Vagina (tissue), 2 donors: ENCODE measurements at regions not wholly inside any gene's neighbourhood (a gene's known extent, or its start where the extent isn't known, plus 50 kb on each side); places are given as distances from the start of the nearest gene placed in this dataset.

Experiments
- DNase-seq, 2 donors: peaks; one replicate each; pipeline ENCODE4 v3.0.0-alpha.2; 2017; ENCODE audit errors: extremely low spot score in 2 of 2
- H3K27ac ChIP-seq: fragments of 200-600 bp; sonication (generic); one replicate; pipeline ENCODE4 v1.5.1; 2019
- H3K27me3 ChIP-seq: fragments of 200-600 bp; sonication (generic); one replicate; pipeline ENCODE4 v1.5.1; 2019
- H3K36me3 ChIP-seq, 2 donors: fragments of 200-600 bp; sonication (generic); one replicate each; pipeline ENCODE4 v1.5.1; 2017 to 2019
- H3K4me1 ChIP-seq: fragments of 200-600 bp; sonication (generic); one replicate; pipeline ENCODE4 v1.5.1; 2019
- H3K4me3 ChIP-seq, 2 donors: fragments of 200-600 bp; sonication (generic); 1 replicate in 1 of 2; 2 replicates in 1 of 2; pipeline ENCODE4 v1.5.1; 2016 to 2019
- H3K9me3 ChIP-seq: fragments of 200-600 bp; sonication (generic); one replicate; pipeline ENCODE4 v1.5.1; 2019
- POLR2A ChIP-seq, 2 donors: fragments of 450-650 bp; IDR thresholded peaks; one replicate each; pipeline ENCODE4 v1.6.1; 2017; ENCODE audit warnings: antibody characterized with exemption in 2 of 2, mild to moderate bottlenecking in 2 of 2, moderate library complexity in 2 of 2
- POLR2AphosphoS5 ChIP-seq, 2 donors: sonication (generic); formaldehyde crosslinking; IDR thresholded peaks; one replicate each; pipeline ENCODE4 v1.9.0; 2017; ENCODE audit warnings: antibody characterized with exemption in 2 of 2, mild to moderate bottlenecking in 2 of 2, low read depth in 1 of 2; ENCODE audit not compliant: insufficient read depth in 1 of 2
- intact Hi-C: fragments of 100-400 bp; cut with DNase I; formaldehyde crosslinking; loops from one replicate; pipeline ENCODE4 v1.15.1; 2023
- TF ChIP-seq, protein P1 (sequence below), 3 experiments: fragments of 450-650 bp in 2 of 3; fragments of 200-600 bp in 1 of 3; sonication (generic) in 1 of 3; IDR thresholded peaks; one replicate each; pipeline ENCODE4 v1.5.1; 2017 to 2019; ENCODE audit warnings: antibody characterized with exemption in 3 of 3, mild to moderate bottlenecking in 2 of 3, moderate library complexity in 2 of 3

DNA sequence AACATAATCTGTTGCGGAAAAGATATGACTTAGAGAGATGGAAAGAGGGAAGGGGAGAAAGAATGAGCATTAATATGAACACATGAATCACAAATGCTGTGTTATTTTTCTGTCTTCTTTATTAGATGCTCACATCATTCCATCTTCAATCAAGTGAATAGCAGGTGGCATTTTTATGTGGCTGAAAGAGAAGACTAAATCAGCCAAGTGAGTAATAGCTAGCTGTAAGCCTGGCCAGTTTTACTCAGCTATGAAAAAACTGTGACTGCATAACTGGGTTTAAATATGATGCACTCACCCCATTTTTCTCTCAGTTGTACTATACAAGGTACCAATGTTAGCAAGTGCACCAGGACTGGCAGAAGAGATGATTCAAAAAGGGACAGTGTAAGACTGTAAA is 571.1 kb downstream of the JRKL start:
- H3K27ac ChIP-seq, result no peak overlapping the region
- no peak for DNase-seq
- intact Hi-C loops, result no loop called here

DNA sequence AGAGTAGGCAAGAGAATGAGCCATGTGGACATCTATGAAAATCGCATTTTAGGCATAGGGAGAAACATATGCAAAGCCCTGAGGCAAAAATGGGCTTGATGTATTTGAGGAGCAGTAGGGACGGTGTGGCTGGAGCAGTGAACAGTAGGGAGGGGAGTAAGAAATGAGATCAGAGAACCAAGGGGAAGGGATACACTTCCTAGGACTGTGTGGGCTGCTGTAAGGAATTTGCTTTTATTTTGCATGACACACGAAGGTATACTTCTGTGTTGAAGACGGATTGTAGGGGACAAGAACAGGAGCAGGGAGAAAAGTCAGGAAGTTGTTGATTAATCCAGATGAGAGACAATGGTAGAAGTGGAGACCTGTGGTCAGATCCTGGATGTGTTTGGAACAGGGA is 572.1 kb downstream of the JRKL start:
- H3K4me1 ChIP-seq, result no peaks in the 10 kb centered on the region
- H3K9me3 ChIP-seq, result no peaks in the 10 kb centered on the region
- intact Hi-C loops, result no loop called here
- H3K4me3 ChIP-seq, result no peak overlapping the region
- no peak overlapping the region for H3K27ac ChIP-seq
- no peaks in the 10 kb centered on the region for H3K36me3 ChIP-seq
- TF ChIP-seq POLR2AphosphoS5 (IDR thresholded peaks at IDR 0.05; ENCODE audit: insufficient read depth in 1 of 2, low read depth in 1 of 2) (no peak), POLR2A (IDR thresholded peaks at IDR 0.05) (no peak)
- TF ChIP-seq, protein P1, sequence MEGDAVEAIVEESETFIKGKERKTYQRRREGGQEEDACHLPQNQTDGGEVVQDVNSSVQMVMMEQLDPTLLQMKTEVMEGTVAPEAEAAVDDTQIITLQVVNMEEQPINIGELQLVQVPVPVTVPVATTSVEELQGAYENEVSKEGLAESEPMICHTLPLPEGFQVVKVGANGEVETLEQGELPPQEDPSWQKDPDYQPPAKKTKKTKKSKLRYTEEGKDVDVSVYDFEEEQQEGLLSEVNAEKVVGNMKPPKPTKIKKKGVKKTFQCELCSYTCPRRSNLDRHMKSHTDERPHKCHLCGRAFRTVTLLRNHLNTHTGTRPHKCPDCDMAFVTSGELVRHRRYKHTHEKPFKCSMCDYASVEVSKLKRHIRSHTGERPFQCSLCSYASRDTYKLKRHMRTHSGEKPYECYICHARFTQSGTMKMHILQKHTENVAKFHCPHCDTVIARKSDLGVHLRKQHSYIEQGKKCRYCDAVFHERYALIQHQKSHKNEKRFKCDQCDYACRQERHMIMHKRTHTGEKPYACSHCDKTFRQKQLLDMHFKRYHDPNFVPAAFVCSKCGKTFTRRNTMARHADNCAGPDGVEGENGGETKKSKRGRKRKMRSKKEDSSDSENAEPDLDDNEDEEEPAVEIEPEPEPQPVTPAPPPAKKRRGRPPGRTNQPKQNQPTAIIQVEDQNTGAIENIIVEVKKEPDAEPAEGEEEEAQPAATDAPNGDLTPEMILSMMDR (IDR thresholded peaks at IDR 0.05), result no peak
- H3K27me3 ChIP-seq, result no peaks in the 10 kb centered on the region
- no peak for DNase-seq

More for the DNA sequence above, 571.1 kb downstream of the JRKL start:
- no peak overlapping the region for H3K4me3 ChIP-seq
- H3K36me3 ChIP-seq, result no peaks in the 10 kb centered on the region
- no peaks in the 10 kb centered on the region for H3K4me1 ChIP-seq
- H3K9me3 ChIP-seq, result no peaks in the 10 kb centered on the region
- H3K27me3 ChIP-seq, result no peaks in the 10 kb centered on the region
- TF ChIP-seq POLR2A (IDR thresholded peaks at IDR 0.05), result no peak
- TF ChIP-seq, protein P1 (IDR thresholded peaks at IDR 0.05), result no peak
- TF ChIP-seq POLR2AphosphoS5 (IDR thresholded peaks at IDR 0.05; ENCODE audit: insufficient read depth in 1 of 2, low read depth in 1 of 2), result no peak

DNA sequence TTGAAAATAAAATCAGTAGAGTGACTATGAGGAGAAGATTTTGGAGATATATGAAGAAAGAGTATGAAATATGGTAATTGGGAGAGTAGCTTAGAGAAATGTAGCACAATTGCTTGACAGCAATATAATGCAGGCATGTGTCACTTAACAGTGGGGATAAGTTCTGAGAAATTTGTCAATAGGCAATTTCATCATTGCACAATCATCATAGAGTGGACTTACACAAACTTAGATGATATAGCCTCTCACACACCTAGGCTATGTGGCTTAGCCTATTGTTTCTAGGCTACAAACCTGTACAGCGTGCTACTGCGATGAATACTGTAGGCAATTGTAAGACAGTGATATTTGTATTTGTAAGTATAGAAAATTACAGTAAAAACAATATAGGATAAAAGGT is 573.6 kb downstream of the JRKL start:
- H3K4me1 ChIP-seq, result no peaks in the 10 kb centered on the region
- no peak overlapping the region for H3K4me3 ChIP-seq
- H3K9me3 ChIP-seq, result no peaks in the 10 kb centered on the region
- no peak for DNase-seq
- no peaks in the 10 kb centered on the region for H3K36me3 ChIP-seq
- TF ChIP-seq POLR2AphosphoS5 (IDR thresholded peaks at IDR 0.05; ENCODE audit: insufficient read depth in 1 of 2, low read depth in 1 of 2) (no peak), POLR2A (IDR thresholded peaks at IDR 0.05) (no peak)
- TF ChIP-seq, protein P1 (IDR thresholded peaks at IDR 0.05), result no peak
- intact Hi-C loops, result no loop called here
- H3K27ac ChIP-seq, result no peak overlapping the region
- no peaks in the 10 kb centered on the region for H3K27me3 ChIP-seq

DNA sequence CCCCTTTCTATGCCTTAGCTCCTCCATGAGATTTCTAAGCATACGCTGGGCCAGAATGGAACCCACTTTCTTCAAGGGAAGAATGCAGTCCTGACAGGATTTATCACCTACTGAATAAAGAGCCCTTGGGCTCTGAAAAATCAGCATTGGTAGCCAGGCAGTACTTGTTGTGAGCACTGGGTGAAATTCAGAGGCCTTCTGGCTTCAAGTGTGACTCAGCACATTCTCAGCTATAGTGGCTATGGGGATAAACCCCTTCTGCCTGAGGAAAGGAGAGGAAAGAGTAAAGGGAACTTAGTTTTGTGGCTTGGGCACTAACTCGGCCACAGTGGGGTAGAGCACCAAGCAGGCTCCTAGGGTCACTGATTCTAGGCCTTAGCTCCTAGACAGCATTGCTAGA is 574.8 kb downstream of the JRKL start:
- intact Hi-C loops, result no loop called here
- Histone ChIP-seq H3K36me3 (no peaks in the 10 kb centered on the region), H3K9me3 (no peaks in the 10 kb centered on the region), H3K27ac (no peak overlapping the region), H3K27me3 (no peaks in the 10 kb centered on the region), H3K4me3 (no peak overlapping the region), H3K4me1 (no peaks in the 10 kb centered on the region)
- DNase-seq, result no peak
- TF ChIP-seq POLR2AphosphoS5 (IDR thresholded peaks at IDR 0.05; ENCODE audit: insufficient read depth in 1 of 2, low read depth in 1 of 2) (no peak), POLR2A (IDR thresholded peaks at IDR 0.05) (no peak)
- TF ChIP-seq, protein P1 (IDR thresholded peaks at IDR 0.05), result no peak

DNA sequence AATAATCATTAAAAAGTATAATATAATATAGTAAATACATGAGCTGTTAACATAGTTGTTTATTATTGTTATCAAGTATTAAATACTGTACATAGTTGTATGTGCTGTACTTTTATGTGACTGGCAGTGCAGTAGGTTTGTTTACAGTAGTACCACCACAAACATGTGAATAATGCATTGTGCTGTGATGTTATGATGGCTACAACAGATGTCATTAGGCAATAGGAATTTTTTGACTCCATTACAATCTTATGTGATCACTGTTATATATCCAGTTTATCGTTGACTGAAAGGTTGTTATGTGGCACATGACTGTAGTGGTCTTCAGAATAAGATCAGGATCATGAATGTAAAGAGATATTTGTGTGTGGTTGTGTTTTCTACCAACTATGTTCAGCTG is 577.8 kb downstream of the JRKL start:
- no peak overlapping the region for H3K4me3 ChIP-seq
- H3K36me3 ChIP-seq, result no peaks in the 10 kb centered on the region
- intact Hi-C loops, result no loop called here
- no peak for DNase-seq
- TF ChIP-seq POLR2A (IDR thresholded peaks at IDR 0.05), result no peak
- TF ChIP-seq, protein P1 (IDR thresholded peaks at IDR 0.05), result no peak
- TF ChIP-seq POLR2AphosphoS5 (IDR thresholded peaks at IDR 0.05; ENCODE audit: insufficient read depth in 1 of 2, low read depth in 1 of 2), result no peak
- H3K4me1 ChIP-seq, result no peaks in the 10 kb centered on the region
- no peaks in the 10 kb centered on the region for H3K27me3 ChIP-seq
- no peak overlapping the region for H3K27ac ChIP-seq
- H3K9me3 ChIP-seq, result no peaks in the 10 kb centered on the region
